ENCODE measurements at regions not wholly inside any gene's neighbourhood (a gene's known extent, or its start where the extent isn't known, plus 50 kb on each side); places are given as distances from the start of the nearest gene placed in this dataset.

DNA sequence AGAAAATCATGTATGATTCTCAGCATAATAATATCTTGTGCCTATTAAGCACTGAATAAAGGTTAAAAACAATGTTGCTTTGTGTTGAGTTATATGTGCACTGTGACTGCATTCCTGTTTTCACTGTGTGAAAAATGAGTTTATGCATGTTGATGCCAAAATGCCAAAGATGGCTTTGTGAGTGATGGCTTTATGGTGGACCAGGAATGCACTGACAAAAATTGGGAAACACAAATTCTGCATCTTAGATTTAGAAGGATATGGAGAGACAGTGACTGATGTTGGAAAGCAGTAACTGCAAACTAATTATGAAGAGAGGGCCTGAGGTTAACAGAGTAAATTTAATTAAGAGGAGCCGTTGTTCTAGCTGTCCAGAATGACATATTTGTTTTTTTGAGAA is 440.4 kb downstream of the KIF20B start:
- H3K27me3 ChIP-seq (replicated peaks in 1 of 2; ENCODE audit: control insufficient read depth in 2 of 2, extremely low read depth in 1 of 2, insufficient read depth in 2 of 2, low read length in 1 of 2) = no peaks in the 10 kb centered on the region
- no peaks in the 10 kb centered on the region for H3K4me1 Mint-ChIP-seq
- no peak overlapping the region for H3K27ac Mint-ChIP-seq
- no peaks in the 10 kb centered on the region for H3K4me1 ChIP-seq (ENCODE audit: control insufficient read depth in 1 of 2, extremely low read depth in 1 of 2, insufficient read depth in 2 of 2, low read length in 2 of 2)
- H3K9me3 ChIP-seq = no peaks in the 10 kb centered on the region
- no peaks in the 10 kb centered on the region for H3K36me3 ChIP-seq (ENCODE audit: control insufficient read depth in 2 of 2, extremely low read depth in 1 of 2, insufficient read depth in 1 of 2, low read length in 1 of 2)
- no peaks in the 10 kb centered on the region for H3K36me3 Mint-ChIP-seq
- no peak for ATAC-seq (replicated peaks in 1 of 4)
- H3K27me3 Mint-ChIP-seq = peaks cover 0 to 1% of the 10 kb centered on the region in 2 donors
- H3K4me3 ChIP-seq (ENCODE audit: control insufficient read depth in 1 of 2, extremely low read depth in 1 of 2, low read length in 1 of 2) = no peak overlapping the region
- DNase-seq = no peak
- CTCF ChIA-PET = no interaction called here
- H3K27ac ChIP-seq (ENCODE audit: low read length) = no peak overlapping the region
- WGBS (ENCODE audit: insufficient coverage) = 33% methylated on average over 1 of the region's 1 CpG
- H3K4me3 Mint-ChIP-seq = no peak overlapping the region
- POLR2A ChIA-PET = interaction anchor here in 1 of 2 donors (0.6 kb wide), 1 partner anchor 119 kb away, joined by 3 read pairs; no protein-coding TSS in a partner anchor
- peaks cover 0 to 15% (median 12%) of the 10 kb centered on the region in 3 donors for H3K9me3 Mint-ChIP-seq

- Mint-ChIP-seq H3K27ac (no peak overlapping the region), H3K4me1 (no peaks in the 10 kb centered on the region), H3K36me3 (no peaks in the 10 kb centered on the region), H3K27me3 (peaks cover 0 to 1% of the 10 kb centered on the region in 2 donors), H3K4me3 (no peak overlapping the region), H3K9me3 (peaks cover 0 to 4% (median 3%) of the 10 kb centered on the region in 3 donors)
- WGBS (ENCODE audit: insufficient coverage) = no CpG with 5 or more reads among the region's 1 CpG
- POLR2A ChIA-PET = no interaction called here
- Histone ChIP-seq H3K27me3 (replicated peaks in 1 of 2; ENCODE audit: control insufficient read depth in 2 of 2, extremely low read depth in 1 of 2, insufficient read depth in 2 of 2, low read length in 1 of 2) (no peaks in the 10 kb centered on the region), H3K27ac (ENCODE audit: low read length) (no peak overlapping the region), H3K36me3 (ENCODE audit: control insufficient read depth in 2 of 2, extremely low read depth in 1 of 2, insufficient read depth in 1 of 2, low read length in 1 of 2) (no peaks in the 10 kb centered on the region), H3K4me1 (ENCODE audit: control insufficient read depth in 1 of 2, extremely low read depth in 1 of 2, insufficient read depth in 2 of 2, low read length in 2 of 2) (no peaks in the 10 kb centered on the region), H3K4me3 (ENCODE audit: control insufficient read depth in 1 of 2, extremely low read depth in 1 of 2, low read length in 1 of 2) (no peak overlapping the region), H3K9me3 (no peaks in the 10 kb centered on the region)
- ATAC-seq (replicated peaks in 1 of 4) = no peak
- CTCF ChIA-PET = interaction anchor here in 1 of 2 donors (0.8 kb wide), 1 partner anchor 9 kb away, joined by 3 read pairs; no protein-coding TSS in a partner anchor
- no peak for DNase-seq
Observed at GRCh38 chr10:90143937-90144336, 442.5 kb downstream of the KIF20B start.

GRCh38 chr10:90148116-90148855 is 446.9 kb downstream of the KIF20B start:
- H3K27ac ChIP-seq (ENCODE audit: low read length) = no peak overlapping the region
- H3K36me3 ChIP-seq (ENCODE audit: control insufficient read depth in 2 of 2, extremely low read depth in 1 of 2, insufficient read depth in 1 of 2, low read length in 1 of 2) = no peaks in the 10 kb centered on the region
- no peak for ATAC-seq (replicated peaks in 1 of 4)
- Mint-ChIP-seq H3K27me3 (no peaks in the 10 kb centered on the region), H3K4me1 (no peaks in the 10 kb centered on the region), H3K27ac (no peak overlapping the region), H3K9me3 (peaks cover 0 to 3% (median 0%) of the 10 kb centered on the region in 3 donors), H3K4me3 (no peak overlapping the region), H3K36me3 (no peaks in the 10 kb centered on the region)
- WGBS (ENCODE audit: insufficient coverage) = no CpG with 5 or more reads among the region's 6 CpGs
- ChIA-PET POLR2A (interaction anchor here in 1 of 2 donors (0.6 kb wide), 1 partner anchor 26 kb away, joined by 4 read pairs; no protein-coding TSS in a partner anchor), CTCF (no interaction called here)
- no peak for DNase-seq
- no peaks in the 10 kb centered on the region for H3K27me3 ChIP-seq (replicated peaks in 1 of 2; ENCODE audit: control insufficient read depth in 2 of 2, extremely low read depth in 1 of 2, insufficient read depth in 2 of 2, low read length in 1 of 2)
- H3K4me3 ChIP-seq (ENCODE audit: control insufficient read depth in 1 of 2, extremely low read depth in 1 of 2, low read length in 1 of 2) = no peak overlapping the region
- H3K9me3 ChIP-seq = no peaks in the 10 kb centered on the region
- no peaks in the 10 kb centered on the region for H3K4me1 ChIP-seq (ENCODE audit: control insufficient read depth in 1 of 2, extremely low read depth in 1 of 2, insufficient read depth in 2 of 2, low read length in 2 of 2)

DNA sequence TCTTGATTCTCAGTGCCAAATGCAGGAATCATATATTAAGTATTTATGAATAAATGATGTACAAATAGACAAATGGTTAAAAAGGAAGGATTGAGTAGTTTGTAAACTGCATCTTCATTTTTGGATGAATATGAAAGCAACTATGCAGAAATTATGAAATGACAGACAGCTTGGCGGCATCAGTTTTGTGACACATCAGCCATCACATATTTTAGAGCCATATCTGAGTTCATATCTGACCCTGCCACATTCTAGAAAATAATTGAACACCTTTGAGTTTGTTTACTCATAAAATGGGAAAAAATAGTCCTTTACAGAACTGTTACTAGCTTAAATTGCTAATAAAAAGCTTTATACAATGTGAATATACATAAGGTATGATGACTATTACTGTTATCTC is 448.2 kb downstream of the KIF20B start:
- H3K27me3 ChIP-seq (replicated peaks in 1 of 2; ENCODE audit: control insufficient read depth in 2 of 2, extremely low read depth in 1 of 2, insufficient read depth in 2 of 2, low read length in 1 of 2) = no peaks in the 10 kb centered on the region
- H3K27ac Mint-ChIP-seq = no peak overlapping the region

GRCh38 chr10:90162271-90162853 is 461.0 kb downstream of the KIF20B start:
- no peaks in the 10 kb centered on the region for H3K36me3 Mint-ChIP-seq
- ATAC-seq (replicated peaks in 1 of 4) = no peak
- no peak overlapping the region for H3K4me3 Mint-ChIP-seq
- no peak for DNase-seq
- H3K9me3 ChIP-seq = no peaks in the 10 kb centered on the region
- no peak overlapping the region for H3K27ac Mint-ChIP-seq
- H3K4me3 ChIP-seq (ENCODE audit: control insufficient read depth in 1 of 2, extremely low read depth in 1 of 2, low read length in 1 of 2) = no peak overlapping the region
- CTCF ChIA-PET = no interaction called here
- POLR2A ChIA-PET = no interaction called here
- no peaks in the 10 kb centered on the region for H3K36me3 ChIP-seq (ENCODE audit: control insufficient read depth in 2 of 2, extremely low read depth in 1 of 2, insufficient read depth in 1 of 2, low read length in 1 of 2)
- no peak overlapping the region for H3K27ac ChIP-seq (ENCODE audit: low read length)
- no peaks in the 10 kb centered on the region for H3K4me1 ChIP-seq (ENCODE audit: control insufficient read depth in 1 of 2, extremely low read depth in 1 of 2, insufficient read depth in 2 of 2, low read length in 2 of 2)
- WGBS (ENCODE audit: insufficient coverage) = no CpG with 5 or more reads among the region's 2 CpGs
- H3K9me3 Mint-ChIP-seq = peaks cover 3 to 11% (median 9%) of the 10 kb centered on the region in 3 donors
- H3K27me3 ChIP-seq (replicated peaks in 1 of 2; ENCODE audit: control insufficient read depth in 2 of 2, extremely low read depth in 1 of 2, insufficient read depth in 2 of 2, low read length in 1 of 2) = no peaks in the 10 kb centered on the region
- no peaks in the 10 kb centered on the region for H3K4me1 Mint-ChIP-seq
- H3K27me3 Mint-ChIP-seq = peaks cover 0 to 2% of the 10 kb centered on the region in 2 donors

More for the DNA sequence above, 448.2 kb downstream of the KIF20B start:
- no peaks in the 10 kb centered on the region for H3K4me1 Mint-ChIP-seq
- no peaks in the 10 kb centered on the region for H3K27me3 Mint-ChIP-seq
- WGBS (ENCODE audit: insufficient coverage) = no CpG with 5 or more reads among the region's 1 CpG
- no peaks in the 10 kb centered on the region for H3K36me3 Mint-ChIP-seq
- H3K27ac ChIP-seq (ENCODE audit: low read length) = no peak overlapping the region
- no peak overlapping the region for H3K4me3 Mint-ChIP-seq
- H3K4me1 ChIP-seq (ENCODE audit: control insufficient read depth in 1 of 2, extremely low read depth in 1 of 2, insufficient read depth in 2 of 2, low read length in 2 of 2) = no peaks in the 10 kb centered on the region
- no peak for DNase-seq
- ATAC-seq (replicated peaks in 1 of 4) = no peak
- peaks cover 0 to 3% (median 0%) of the 10 kb centered on the region in 3 donors for H3K9me3 Mint-ChIP-seq
- ChIA-PET CTCF (no interaction called here), POLR2A (no interaction called here)
- H3K9me3 ChIP-seq = no peaks in the 10 kb centered on the region
- no peaks in the 10 kb centered on the region for H3K36me3 ChIP-seq (ENCODE audit: control insufficient read depth in 2 of 2, extremely low read depth in 1 of 2, insufficient read depth in 1 of 2, low read length in 1 of 2)
- H3K4me3 ChIP-seq (ENCODE audit: control insufficient read depth in 1 of 2, extremely low read depth in 1 of 2, low read length in 1 of 2) = no peak overlapping the region

DNA sequence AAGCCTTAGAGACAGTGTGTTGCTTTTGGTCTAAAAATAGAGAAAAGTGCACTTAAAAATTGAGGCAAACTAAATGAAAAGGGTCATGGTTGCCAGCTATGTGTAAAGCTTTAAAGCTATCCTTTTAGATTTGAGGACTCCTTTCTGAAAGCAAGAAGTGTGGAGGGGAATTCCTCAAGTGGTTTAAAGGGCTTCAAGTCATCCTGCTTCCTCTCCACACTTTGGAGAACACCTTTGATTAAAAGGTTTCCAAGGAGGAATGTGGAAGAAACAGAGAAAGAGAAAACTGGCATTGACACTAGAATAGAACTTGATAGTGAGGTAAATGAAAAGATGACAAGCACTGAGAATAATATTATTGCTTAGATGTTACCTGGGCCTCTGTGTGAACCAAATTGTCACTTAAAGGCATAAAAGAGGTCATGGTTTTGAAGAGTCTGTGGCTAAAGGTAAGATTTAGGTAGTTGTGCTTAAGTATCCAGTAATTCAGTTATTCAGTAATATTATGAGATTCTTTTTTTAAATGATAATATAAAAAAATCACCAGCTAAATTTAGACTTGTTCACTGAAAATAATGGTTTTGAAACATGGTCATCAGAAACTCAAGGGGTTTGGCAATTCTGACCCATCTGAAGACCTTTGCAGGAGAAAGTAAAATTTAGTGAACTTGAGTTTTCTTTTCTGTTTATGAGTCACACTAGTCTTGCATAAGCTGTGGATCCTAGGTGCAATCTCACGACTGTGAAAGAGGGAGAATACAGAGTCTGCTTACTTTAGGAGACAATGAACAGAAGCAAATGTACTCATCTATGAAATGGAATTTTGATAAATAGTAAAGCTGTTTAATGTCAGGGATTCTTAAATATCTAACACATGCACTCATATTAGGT is 466.0 kb downstream of the KIF20B start:
- no peaks in the 10 kb centered on the region for H3K4me1 ChIP-seq (ENCODE audit: control insufficient read depth in 1 of 2, extremely low read depth in 1 of 2, insufficient read depth in 2 of 2, low read length in 2 of 2)
- no peaks in the 10 kb centered on the region for H3K27me3 ChIP-seq (replicated peaks in 1 of 2; ENCODE audit: control insufficient read depth in 2 of 2, extremely low read depth in 1 of 2, insufficient read depth in 2 of 2, low read length in 1 of 2)
- H3K9me3 ChIP-seq = no peaks in the 10 kb centered on the region
- Mint-ChIP-seq H3K27me3 (no peaks in the 10 kb centered on the region), H3K4me1 (no peaks in the 10 kb centered on the region), H3K4me3 (no peak overlapping the region), H3K27ac (no peak overlapping the region), H3K36me3 (no peaks in the 10 kb centered on the region), H3K9me3 (peaks cover 3 to 16% (median 9%) of the 10 kb centered on the region in 3 donors)
- WGBS (ENCODE audit: insufficient coverage) = no CpG with 5 or more reads among the region's 1 CpG
- ATAC-seq (replicated peaks in 1 of 4) (no peak), DNase-seq (no peak)
- ChIA-PET POLR2A (no interaction called here), CTCF (no interaction called here)
- no peaks in the 10 kb centered on the region for H3K36me3 ChIP-seq (ENCODE audit: control insufficient read depth in 2 of 2, extremely low read depth in 1 of 2, insufficient read depth in 1 of 2, low read length in 1 of 2)
- H3K27ac ChIP-seq (ENCODE audit: low read length) = no peak overlapping the region
- H3K4me3 ChIP-seq (ENCODE audit: control insufficient read depth in 1 of 2, extremely low read depth in 1 of 2, low read length in 1 of 2) = no peak overlapping the region

Measured in T-cell (primary cell).